H1 (cell line): ENCODE measurements at regions not wholly inside any gene's neighbourhood (a gene's known extent, or its start where the extent isn't known, plus 50 kb on each side); places are given as distances from the start of the nearest gene placed in this dataset.

Source experiments
- BRCA1 ChIP-seq: IDR thresholded peaks from 2 replicates; pipeline ENCODE4 v1.6.1; 2012; ENCODE audit warnings: low read depth, low read length, improper control_type of control experiment
- RBBP5 ChIP-seq: IDR thresholded peaks from 2 replicates; pipeline ENCODE4 v1.7.1; 2012; ENCODE audit warnings: low read depth, mild to moderate bottlenecking, inconsistent platforms, low read length, moderate library complexity, borderline replicate concordance
- SIN3A ChIP-seq, 2 experiments: IDR thresholded peaks in 1 of 2; conservative IDR thresholded peaks in 1 of 2; 2 replicates each; pipeline ENCODE4 v1.6.1; 2011 to 2012; ENCODE audit warnings: low read length in 2 of 2, improper control_type of control experiment in 1 of 2, low read depth in 1 of 2, mild to moderate bottlenecking in 1 of 2
- SP2 ChIP-seq: IDR thresholded peaks from 2 replicates; pipeline ENCODE4 v1.6.1; 2012; ENCODE audit warnings: mild to moderate bottlenecking, low read length, inconsistent platforms
- SP4 ChIP-seq: IDR thresholded peaks from 2 replicates; pipeline ENCODE4 v1.6.1; 2012; ENCODE audit warnings: low read length, inconsistent platforms
- TAF1 ChIP-seq: IDR thresholded peaks from 2 replicates; pipeline ENCODE4 v1.6.1; 2011; ENCODE audit warnings: mild to moderate bottlenecking, low read depth, low read length
- ZNF274 ChIP-seq: IDR thresholded peaks from 2 replicates; pipeline ENCODE4 v1.7.0; 2012; ENCODE audit warnings: low read length, borderline replicate concordance; ENCODE audit errors: extremely low read depth

DNA sequence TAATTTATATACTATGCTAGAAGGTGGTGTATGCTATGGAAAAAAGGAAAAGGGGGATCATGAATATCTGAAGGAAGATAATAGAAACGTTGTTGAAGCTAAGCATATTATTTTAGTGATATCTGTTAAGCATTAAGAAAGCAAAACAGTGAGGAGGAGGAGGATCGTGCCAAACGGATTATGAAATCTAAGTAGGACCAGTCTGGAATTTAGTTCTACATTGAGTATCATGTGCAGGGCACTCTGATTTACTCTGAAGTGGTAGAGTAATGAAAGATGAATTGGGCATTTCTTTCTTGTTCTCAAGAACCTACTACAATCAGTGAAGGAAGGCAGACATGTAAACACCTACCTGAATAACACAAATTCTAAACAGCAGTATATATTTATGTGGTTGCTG is 195.3 kb downstream of the CYB561 start (continued):
- no peak for TF ChIP-seq RBBP5
- TF ChIP-seq SP4: no peak
- no peak for TF ChIP-seq BRCA1
- no peak for TF ChIP-seq SIN3A (conservative IDR thresholded peaks at IDR 0.05 in 1 of 2, IDR thresholded peaks at IDR 0.05 in 1 of 2; ENCODE audit: low read depth in 1 of 2, low read length in 2 of 2)
- no peak for TF ChIP-seq SP2
- TF ChIP-seq TAF1: no peak
- TF ChIP-seq ZNF274: no peak
- TF ChIP-seq, all 59 proteins: peak for 0
